Spleen (tissue), 7 donors: ENCODE measurements at regions not wholly inside any gene's neighbourhood (a gene's known extent, or its start where the extent isn't known, plus 50 kb on each side); places are given as distances from the start of the nearest gene placed in this dataset.

Source experiments
- POLR2A ChIP-seq, 3 donors: fragments of 450-650 bp; IDR thresholded peaks; one replicate each; pipeline ENCODE4 v1.5.1; 2017; ENCODE audit warnings: antibody characterized with exemption in 3 of 3, mild to moderate bottlenecking in 1 of 3
- TF ChIP-seq, protein P1 (sequence below), 11 experiments: fragments of 200-600 bp in 7 of 11; fragments of 450-650 bp in 4 of 11; sonication (generic) in 4 of 11; IDR thresholded peaks in 8 of 11; conservative IDR thresholded peaks in 3 of 11; 1 replicate in 7 of 11; 2 replicates in 4 of 11; pipeline versions ENCODE4 v1.4.0 to v1.8.0; 2016 to 2021; ENCODE audit warnings: antibody characterized with exemption in 11 of 11, inconsistent platforms in 4 of 11, mild to moderate bottlenecking in 1 of 11
- donor health status: DM: no; HTN: no; CAD: no; lungs with moderate emphysema.
- donor health status: DM: no; HTN: no; CAD: no.
- donor health status: DM: no; HTN: no; CAD: no.

DNA sequence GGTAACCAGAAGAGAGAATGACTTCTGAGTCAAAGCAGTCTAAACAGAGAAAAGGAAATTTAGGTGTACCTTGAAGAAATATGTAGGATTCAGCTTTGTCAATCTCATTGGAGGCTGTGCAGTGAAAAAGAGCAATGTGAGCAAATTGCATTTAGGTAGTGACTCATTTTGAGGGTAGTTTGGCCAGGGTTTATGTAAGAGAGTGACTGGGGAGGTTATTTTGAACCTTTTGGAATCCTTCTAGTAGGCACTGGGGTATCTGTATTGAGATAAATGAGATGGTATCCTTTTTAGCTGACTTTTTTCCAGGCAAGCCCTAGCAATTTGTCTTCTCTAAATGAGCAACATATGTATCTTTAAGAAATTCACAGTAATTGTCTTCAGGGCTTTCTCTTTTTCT lies 95.9 kb downstream of the DISP1 start:
- TF ChIP-seq, protein P1, sequence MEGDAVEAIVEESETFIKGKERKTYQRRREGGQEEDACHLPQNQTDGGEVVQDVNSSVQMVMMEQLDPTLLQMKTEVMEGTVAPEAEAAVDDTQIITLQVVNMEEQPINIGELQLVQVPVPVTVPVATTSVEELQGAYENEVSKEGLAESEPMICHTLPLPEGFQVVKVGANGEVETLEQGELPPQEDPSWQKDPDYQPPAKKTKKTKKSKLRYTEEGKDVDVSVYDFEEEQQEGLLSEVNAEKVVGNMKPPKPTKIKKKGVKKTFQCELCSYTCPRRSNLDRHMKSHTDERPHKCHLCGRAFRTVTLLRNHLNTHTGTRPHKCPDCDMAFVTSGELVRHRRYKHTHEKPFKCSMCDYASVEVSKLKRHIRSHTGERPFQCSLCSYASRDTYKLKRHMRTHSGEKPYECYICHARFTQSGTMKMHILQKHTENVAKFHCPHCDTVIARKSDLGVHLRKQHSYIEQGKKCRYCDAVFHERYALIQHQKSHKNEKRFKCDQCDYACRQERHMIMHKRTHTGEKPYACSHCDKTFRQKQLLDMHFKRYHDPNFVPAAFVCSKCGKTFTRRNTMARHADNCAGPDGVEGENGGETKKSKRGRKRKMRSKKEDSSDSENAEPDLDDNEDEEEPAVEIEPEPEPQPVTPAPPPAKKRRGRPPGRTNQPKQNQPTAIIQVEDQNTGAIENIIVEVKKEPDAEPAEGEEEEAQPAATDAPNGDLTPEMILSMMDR (IDR thresholded peaks at IDR 0.05 in 8 of 11, conservative IDR thresholded peaks at IDR 0.05 in 3 of 11): no peak
- TF ChIP-seq POLR2A (IDR thresholded peaks at IDR 0.05): no peak
